ENCODE measurements at regions not wholly inside any gene's neighbourhood (a gene's known extent, or its start where the extent isn't known, plus 50 kb on each side); places are given as distances from the start of the nearest gene placed in this dataset.
"Not testable (repeated sequence)": the region's sequence is repeated elsewhere in the genome, so short reads cannot be mapped to it uniquely, and the experiment has no call there.

- TF ChIP-seq CTCF (IDR thresholded peaks at IDR 0.05) = no peak
- no peaks in the 10 kb centered on the region for H3K27me3 ChIP-seq
- no peak overlapping the region for H3K27ac ChIP-seq
- H3K36me3 ChIP-seq = no peaks in the 10 kb centered on the region
- no peak for DNase-seq (ENCODE audit: low spot score in 2 of 2)
- intact Hi-C loops (cut with DNase I) = no loop called here
- H3K4me1 ChIP-seq = no peaks in the 10 kb centered on the region
- no peaks in the 10 kb centered on the region for H3K9me3 ChIP-seq
- H3K4me3 ChIP-seq = no peak overlapping the region
Measured at GRCh38 chr4:101417046-101417445, 69.7 kb upstream of the PPP3CA start.

GRCh38 chr4:101415962-101416361 is 68.6 kb upstream of the PPP3CA start:
- Histone ChIP-seq H3K9me3 (no peaks in the 10 kb centered on the region), H3K27me3 (no peaks in the 10 kb centered on the region), H3K27ac (no peak overlapping the region), H3K4me3 (no peak overlapping the region), H3K36me3 (no peaks in the 10 kb centered on the region), H3K4me1 (no peaks in the 10 kb centered on the region)
- TF ChIP-seq CTCF (IDR thresholded peaks at IDR 0.05) = no peak
- intact Hi-C loops (cut with DNase I) = no loop called here
- no peak for DNase-seq (ENCODE audit: low spot score in 2 of 2)

DNA sequence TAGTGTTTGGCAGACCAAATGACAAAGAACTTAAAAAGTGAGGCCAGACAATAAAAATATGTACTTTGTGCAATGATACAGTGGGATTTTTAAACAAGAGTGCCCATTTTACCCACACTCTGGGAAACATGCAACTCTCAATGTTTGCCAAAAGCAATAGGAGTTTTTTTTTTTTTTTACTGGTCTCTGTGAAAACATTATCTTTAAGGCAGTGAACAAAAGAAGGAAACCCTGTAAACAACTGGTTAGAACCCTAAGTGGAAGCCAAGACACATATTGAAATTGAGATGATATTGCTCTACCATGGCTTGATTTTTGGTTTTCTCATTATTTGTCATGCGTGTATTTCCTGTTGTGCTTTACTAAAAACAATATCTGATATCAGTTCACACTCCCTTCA is 67.2 kb upstream of the PPP3CA start:
- intact Hi-C loops (cut with DNase I) = no loop called here
- TF ChIP-seq CTCF (IDR thresholded peaks at IDR 0.05) = no peak
- Histone ChIP-seq H3K27ac (no peak overlapping the region), H3K4me3 (no peak overlapping the region), H3K9me3 (no peaks in the 10 kb centered on the region), H3K36me3 (no peaks in the 10 kb centered on the region), H3K4me1 (no peaks in the 10 kb centered on the region), H3K27me3 (no peaks in the 10 kb centered on the region)
- DNase-seq (ENCODE audit: low spot score in 2 of 2) = no peak

DNA sequence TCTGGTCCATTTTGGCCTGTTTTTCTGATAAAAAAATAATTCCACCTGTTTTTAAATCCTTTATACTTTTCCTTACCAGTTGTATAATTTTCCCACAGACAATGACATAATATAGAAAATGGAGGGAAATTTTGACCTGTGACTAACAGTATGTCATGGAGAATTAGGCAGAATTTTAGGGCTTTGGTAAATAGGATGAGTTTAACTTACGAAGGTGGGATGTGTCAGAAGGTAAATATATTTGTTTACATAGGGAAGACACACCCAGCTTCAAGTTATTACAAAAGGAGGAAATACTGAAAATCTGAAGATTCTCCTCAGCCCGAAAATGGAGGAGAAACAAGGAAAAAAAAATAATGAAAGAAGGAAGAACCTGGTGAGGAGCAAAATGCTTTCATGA is 64.6 kb upstream of the PPP3CA start:
- no peak overlapping the region for H3K27ac ChIP-seq
- no peak overlapping the region for H3K4me3 ChIP-seq
- intact Hi-C loops (cut with DNase I) = no loop called here
- H3K4me1 ChIP-seq = no peaks in the 10 kb centered on the region
- no peaks in the 10 kb centered on the region for H3K9me3 ChIP-seq
- H3K36me3 ChIP-seq = no peaks in the 10 kb centered on the region
- DNase-seq (ENCODE audit: low spot score in 2 of 2) = no peak
- H3K27me3 ChIP-seq = no peaks in the 10 kb centered on the region
- TF ChIP-seq CTCF (IDR thresholded peaks at IDR 0.05) = no peak

GRCh38 chr4:101411281-101411910 is 64.1 kb upstream of the PPP3CA start:
- H3K9me3 ChIP-seq; H3K36me3 ChIP-seq; H3K4me1 ChIP-seq; H3K27ac ChIP-seq; DNase-seq (ENCODE audit: low spot score in 2 of 2); H3K27me3 ChIP-seq; intact Hi-C loops (cut with DNase I); H3K4me3 ChIP-seq: not testable (repeated sequence)

GRCh38 chr4:101400096-101400495 is 52.8 kb upstream of the PPP3CA start:
- intact Hi-C loops (cut with DNase I) = no loop called here
- Histone ChIP-seq H3K27ac (no peak overlapping the region), H3K4me1 (no peaks in the 10 kb centered on the region), H3K9me3 (no peaks in the 10 kb centered on the region), H3K36me3 (no peaks in the 10 kb centered on the region), H3K27me3 (no peaks in the 10 kb centered on the region), H3K4me3 (no peak overlapping the region)
- TF ChIP-seq CTCF (IDR thresholded peaks at IDR 0.05) = no peak
- DNase-seq (ENCODE audit: low spot score in 2 of 2) = no peak

Data from ascending aorta (tissue), 2 donors.